Skin epidermis (tissue), 12 donors: ENCODE measurements at regions not wholly inside any gene's neighbourhood (a gene's known extent, or its start where the extent isn't known, plus 50 kb on each side); places are given as distances from the start of the nearest gene placed in this dataset.
"Not testable (repeated sequence)": the region's sequence is repeated elsewhere in the genome, so short reads cannot be mapped to it uniquely, and the experiment has no call there.

Source experiments
- H3K27ac ChIP-seq, 21 experiments: fragments of 200-600 bp; sonication (generic) in 11 of 21; one replicate each; pipeline ENCODE4 v1.5.0; 2020; ENCODE audit warnings: mild to moderate bottlenecking in 3 of 21, inconsistent platforms in 2 of 21, moderate library complexity in 2 of 21
- H3K4me3 ChIP-seq, 7 experiments: fragments of 200-600 bp; sonication (generic) in 2 of 7; one replicate each; pipeline ENCODE4 v1.5.0; 2020; ENCODE audit warnings: inconsistent platforms in 2 of 7, mild to moderate bottlenecking in 2 of 7, moderate library complexity in 1 of 7

GRCh38 chr5:86546582-86546981 is 71.2 kb upstream of the COX7C start:
- no peak overlapping the region for H3K27ac ChIP-seq
- H3K4me3 ChIP-seq = no peak overlapping the region

- H3K27ac ChIP-seq = no peak overlapping the region
- H3K4me3 ChIP-seq = no peak overlapping the region
These were observed 63.1 kb upstream of the COX7C start for GRCh38 chr5:86554638-86555037.

- Histone ChIP-seq H3K4me3 (no peak overlapping the region), H3K27ac (no peak overlapping the region)
These were observed 59.8 kb upstream of the COX7C start for GRCh38 chr5:86557920-86558319.

GRCh38 chr5:86565197-86565789 is 52.4 kb upstream of the COX7C start:
- Histone ChIP-seq H3K27ac (no peak overlapping the region), H3K4me3 (no peak overlapping the region)

GRCh38 chr5:86566030-86566429 is 51.7 kb upstream of the COX7C start:
- H3K27ac ChIP-seq, H3K4me3 ChIP-seq: not testable (repeated sequence)
